SU-DHL-6 (cell line): ENCODE measurements at regions not wholly inside any gene's neighbourhood (a gene's known extent, or its start where the extent isn't known, plus 50 kb on each side); places are given as distances from the start of the nearest gene placed in this dataset.

Experiments
- EZH2phosphoT487 ChIP-seq: fragments of 200-600 bp; sonication (generic), shearing (Covaris generic); conservative IDR thresholded peaks from 2 replicates; pipeline ENCODE4 v1.6.1; 2018; ENCODE audit warnings: mild to moderate bottlenecking, antibody characterized with exemption, low read length, moderate library complexity, mixed read lengths
- TF ChIP-seq, protein P1 (sequence below): fragments of 200-600 bp; sonication (generic); IDR thresholded peaks from one replicate; pipeline ENCODE4 v1.5.1; 2017; ENCODE audit warnings: antibody characterized with exemption, mild to moderate bottlenecking, low read length, moderate library complexity; ENCODE audit not compliant: insufficient read depth, poor library complexity, severe bottlenecking

DNA sequence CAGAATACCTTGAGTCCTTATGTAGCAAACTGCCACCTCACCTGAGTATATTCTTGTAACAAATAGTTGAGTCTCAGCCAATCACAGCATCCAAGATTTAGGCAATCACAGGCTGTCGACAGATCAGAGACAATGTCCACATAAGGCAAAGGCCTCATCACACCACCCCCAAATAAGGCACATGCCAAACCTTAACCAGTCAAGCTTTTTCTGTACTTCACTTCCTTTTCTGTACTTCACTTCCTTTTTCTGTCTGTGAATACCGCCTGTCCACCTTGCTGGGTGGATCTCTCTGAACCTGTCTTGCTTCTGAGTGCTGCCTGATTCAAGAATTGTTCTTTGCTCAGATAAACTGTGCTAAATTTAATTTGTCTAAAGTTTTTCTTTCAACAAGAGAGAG lies 210.4 kb upstream of the N4BP1 start:
- TF ChIP-seq, protein P1, sequence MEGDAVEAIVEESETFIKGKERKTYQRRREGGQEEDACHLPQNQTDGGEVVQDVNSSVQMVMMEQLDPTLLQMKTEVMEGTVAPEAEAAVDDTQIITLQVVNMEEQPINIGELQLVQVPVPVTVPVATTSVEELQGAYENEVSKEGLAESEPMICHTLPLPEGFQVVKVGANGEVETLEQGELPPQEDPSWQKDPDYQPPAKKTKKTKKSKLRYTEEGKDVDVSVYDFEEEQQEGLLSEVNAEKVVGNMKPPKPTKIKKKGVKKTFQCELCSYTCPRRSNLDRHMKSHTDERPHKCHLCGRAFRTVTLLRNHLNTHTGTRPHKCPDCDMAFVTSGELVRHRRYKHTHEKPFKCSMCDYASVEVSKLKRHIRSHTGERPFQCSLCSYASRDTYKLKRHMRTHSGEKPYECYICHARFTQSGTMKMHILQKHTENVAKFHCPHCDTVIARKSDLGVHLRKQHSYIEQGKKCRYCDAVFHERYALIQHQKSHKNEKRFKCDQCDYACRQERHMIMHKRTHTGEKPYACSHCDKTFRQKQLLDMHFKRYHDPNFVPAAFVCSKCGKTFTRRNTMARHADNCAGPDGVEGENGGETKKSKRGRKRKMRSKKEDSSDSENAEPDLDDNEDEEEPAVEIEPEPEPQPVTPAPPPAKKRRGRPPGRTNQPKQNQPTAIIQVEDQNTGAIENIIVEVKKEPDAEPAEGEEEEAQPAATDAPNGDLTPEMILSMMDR: no peak
- no peak for TF ChIP-seq EZH2phosphoT487
